B cell (primary cell): ENCODE measurements at regions not wholly inside any gene's neighbourhood (a gene's known extent, or its start where the extent isn't known, plus 50 kb on each side); places are given as distances from the start of the nearest gene placed in this dataset.

ENCODE experiments used
- CTCF ChIP-seq: fragments of 200-600 bp; IDR thresholded peaks from one replicate; pipeline ENCODE4 v1.8.0; 2022; ENCODE audit warnings: antibody characterized with exemption, mild to moderate bottlenecking
- EZH2 ChIP-seq: IDR thresholded peaks from 2 replicates; pipeline ENCODE4 v1.6.1; 2012; ENCODE audit warnings: borderline replicate concordance, low read depth, mild to moderate bottlenecking, moderate library complexity, low read length; ENCODE audit not compliant: insufficient read depth, poor library complexity, severe bottlenecking

DNA sequence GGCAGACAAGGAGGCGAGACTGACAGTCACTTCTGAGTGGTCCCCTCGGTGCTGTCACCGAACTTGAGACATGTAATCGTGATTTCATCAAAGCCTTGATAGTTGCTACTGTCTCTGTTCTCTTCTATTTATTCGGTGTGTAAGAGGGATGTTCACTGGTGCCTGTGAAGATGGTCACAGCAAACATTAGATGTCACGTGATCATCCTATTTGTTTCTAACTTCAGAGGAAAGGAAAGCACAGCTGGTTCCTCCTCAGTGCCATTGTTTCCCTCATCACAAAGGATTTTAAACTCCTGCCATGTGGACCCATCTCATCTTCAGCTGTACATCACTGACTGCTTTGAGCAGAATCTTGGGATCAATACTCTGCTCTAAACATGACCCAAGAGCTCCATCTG is 73.1 kb upstream of the CLMP start:
- TF ChIP-seq CTCF (no peak), EZH2 (no peak)
